Left ventricle myocardium inferior (tissue), 1 donor: ENCODE measurements at regions not wholly inside any gene's neighbourhood (a gene's known extent, or its start where the extent isn't known, plus 50 kb on each side); places are given as distances from the start of the nearest gene placed in this dataset.

Source experiments
- DNase-seq: peaks from one replicate; pipeline ENCODE4 v3.0.0-alpha.2; 2020
- H3K27ac ChIP-seq: fragments of 200-600 bp; replicated peaks from 2 replicates; pipeline ENCODE4 v1.8.0; 2021
- H3K27me3 ChIP-seq: fragments of 200-600 bp; 2 replicates; pipeline ENCODE4 v1.8.0; 2021; ENCODE audit warnings: low read depth
- H3K36me3 ChIP-seq: fragments of 200-600 bp; 2 replicates; pipeline ENCODE4 v1.8.0; 2021
- H3K4me1 ChIP-seq: fragments of 200-600 bp; 2 replicates; pipeline ENCODE4 v1.8.0; 2021
- H3K4me3 ChIP-seq: fragments of 200-600 bp; 2 replicates; pipeline ENCODE4 v1.8.0; 2021; ENCODE audit warnings: mild to moderate bottlenecking, moderate library complexity
- H3K9me3 ChIP-seq: fragments of 200-600 bp; replicated peaks from 2 replicates; pipeline ENCODE4 v1.8.0; 2021
- intact Hi-C: fragments of 100-400 bp; cut with micrococcal nuclease; formaldehyde crosslinking; loops from one replicate; pipeline ENCODE4 v1.11.0; 2022
- TF ChIP-seq, protein P1 (sequence below): fragments of 200-600 bp; IDR thresholded peaks from 2 replicates; pipeline ENCODE4 v1.8.0; 2021; ENCODE audit warnings: antibody characterized with exemption, mild to moderate bottlenecking, borderline replicate concordance
- donor health status: DM: no; HTN: yes; CAD: no; lungs with severe emphysema.

DNA sequence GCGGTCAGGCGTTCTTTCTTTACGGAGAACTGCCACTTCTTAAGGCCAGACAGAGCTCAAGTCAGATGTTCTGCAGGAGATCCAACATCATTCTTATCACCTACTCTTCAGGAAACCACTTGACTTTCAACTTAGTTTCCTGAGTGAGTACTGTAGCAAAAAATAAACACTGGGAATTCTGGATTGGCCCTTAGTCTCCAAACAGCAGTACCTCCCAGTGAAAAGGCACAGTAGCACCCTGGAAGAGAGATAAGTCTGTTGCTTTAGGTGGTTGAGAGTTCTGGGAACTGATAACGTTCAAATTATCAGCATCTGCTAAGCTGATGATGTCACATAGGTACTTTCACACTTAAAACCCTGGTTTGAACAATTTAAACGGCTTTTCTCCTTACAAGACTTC, 971.8 kb upstream of the TENM4 start:
- no peak overlapping the region for H3K27ac ChIP-seq
- no peaks in the 10 kb centered on the region for H3K4me1 ChIP-seq
- no peak for DNase-seq
- H3K36me3 ChIP-seq: no peaks in the 10 kb centered on the region
- peaks cover 27% of the 10 kb centered on the region for H3K9me3 ChIP-seq
- H3K4me3 ChIP-seq: no peak overlapping the region
- no peaks in the 10 kb centered on the region for H3K27me3 ChIP-seq
- intact Hi-C loops: no loop called here
- TF ChIP-seq, protein P1, sequence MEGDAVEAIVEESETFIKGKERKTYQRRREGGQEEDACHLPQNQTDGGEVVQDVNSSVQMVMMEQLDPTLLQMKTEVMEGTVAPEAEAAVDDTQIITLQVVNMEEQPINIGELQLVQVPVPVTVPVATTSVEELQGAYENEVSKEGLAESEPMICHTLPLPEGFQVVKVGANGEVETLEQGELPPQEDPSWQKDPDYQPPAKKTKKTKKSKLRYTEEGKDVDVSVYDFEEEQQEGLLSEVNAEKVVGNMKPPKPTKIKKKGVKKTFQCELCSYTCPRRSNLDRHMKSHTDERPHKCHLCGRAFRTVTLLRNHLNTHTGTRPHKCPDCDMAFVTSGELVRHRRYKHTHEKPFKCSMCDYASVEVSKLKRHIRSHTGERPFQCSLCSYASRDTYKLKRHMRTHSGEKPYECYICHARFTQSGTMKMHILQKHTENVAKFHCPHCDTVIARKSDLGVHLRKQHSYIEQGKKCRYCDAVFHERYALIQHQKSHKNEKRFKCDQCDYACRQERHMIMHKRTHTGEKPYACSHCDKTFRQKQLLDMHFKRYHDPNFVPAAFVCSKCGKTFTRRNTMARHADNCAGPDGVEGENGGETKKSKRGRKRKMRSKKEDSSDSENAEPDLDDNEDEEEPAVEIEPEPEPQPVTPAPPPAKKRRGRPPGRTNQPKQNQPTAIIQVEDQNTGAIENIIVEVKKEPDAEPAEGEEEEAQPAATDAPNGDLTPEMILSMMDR: no peak

DNA sequence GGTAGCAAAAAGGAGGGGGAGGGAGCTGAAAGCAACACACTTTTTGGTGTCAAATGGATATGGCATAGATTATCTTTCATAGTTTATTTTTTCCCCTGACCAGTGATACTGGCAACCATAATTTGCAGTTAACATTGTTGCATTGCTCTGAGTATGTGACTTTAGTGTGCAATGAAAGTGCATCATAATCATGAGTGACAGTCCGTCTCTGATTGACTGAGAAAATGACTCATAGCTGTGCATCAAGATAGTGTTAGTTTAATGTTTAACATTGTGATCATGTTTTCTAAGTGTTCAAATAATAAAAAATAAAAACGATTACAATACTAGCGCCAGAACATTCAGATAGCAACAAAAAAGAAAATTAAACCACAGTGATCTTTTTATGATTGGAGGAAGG, 952.4 kb upstream of the TENM4 start:
- H3K36me3 ChIP-seq: no peaks in the 10 kb centered on the region
- no peaks in the 10 kb centered on the region for H3K27me3 ChIP-seq
- TF ChIP-seq, protein P1: no peak
- intact Hi-C loops: no loop called here
- H3K9me3 ChIP-seq: no peaks in the 10 kb centered on the region
- no peak overlapping the region for H3K4me3 ChIP-seq
- no peak for DNase-seq
- no peak overlapping the region for H3K27ac ChIP-seq
- H3K4me1 ChIP-seq: no peaks in the 10 kb centered on the region

DNA sequence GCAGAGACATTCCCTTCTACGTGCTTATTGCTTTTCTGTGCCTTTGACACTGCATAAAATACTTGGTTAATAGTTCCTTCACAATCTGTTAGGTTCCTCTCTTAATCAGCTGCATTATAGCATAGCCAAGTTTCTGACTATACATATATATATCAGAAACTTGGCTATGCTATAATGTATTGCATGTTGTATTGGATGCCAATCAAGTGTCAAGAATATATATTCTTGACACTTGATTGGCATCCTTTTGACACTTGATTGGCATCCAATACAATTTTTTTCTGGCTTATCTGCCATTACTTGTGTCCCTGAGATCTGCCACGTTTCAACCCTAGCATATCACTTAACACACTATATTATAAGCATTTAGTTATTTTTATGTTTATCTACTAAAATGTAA, 949.7 kb upstream of the TENM4 start:
- H3K4me1 ChIP-seq: no peaks in the 10 kb centered on the region
- intact Hi-C loops: no loop called here
- H3K36me3 ChIP-seq: no peaks in the 10 kb centered on the region
- H3K9me3 ChIP-seq: no peaks in the 10 kb centered on the region
- H3K27ac ChIP-seq: no peak overlapping the region
- TF ChIP-seq, protein P1: no peak
- no peak for DNase-seq
- no peaks in the 10 kb centered on the region for H3K27me3 ChIP-seq
- H3K4me3 ChIP-seq: no peak overlapping the region

DNA sequence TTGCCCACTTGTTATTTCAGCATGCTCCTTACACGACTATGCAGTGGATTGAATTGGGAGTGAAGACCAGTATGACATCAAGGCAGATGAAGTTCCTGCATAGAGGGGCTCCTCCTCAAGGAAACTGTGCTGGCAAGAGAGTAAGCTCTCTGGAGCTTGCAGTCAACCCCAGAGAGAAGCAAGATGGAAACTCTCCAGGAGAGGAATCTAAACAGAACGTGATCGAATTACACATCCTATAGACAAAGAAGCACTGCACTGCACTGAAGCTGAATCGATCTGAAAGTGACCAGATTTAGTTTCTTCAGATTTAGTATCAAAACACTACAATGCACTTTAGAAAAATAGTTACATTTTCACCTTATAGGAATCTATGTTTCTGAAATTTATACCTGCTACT, 947.7 kb upstream of the TENM4 start:
- TF ChIP-seq, protein P1: no peak
- Histone ChIP-seq H3K9me3 (no peaks in the 10 kb centered on the region), H3K4me1 (no peaks in the 10 kb centered on the region), H3K27ac (no peak overlapping the region), H3K27me3 (no peaks in the 10 kb centered on the region), H3K36me3 (no peaks in the 10 kb centered on the region), H3K4me3 (no peak overlapping the region)
- DNase-seq: no peak
- intact Hi-C loops: no loop called here

DNA sequence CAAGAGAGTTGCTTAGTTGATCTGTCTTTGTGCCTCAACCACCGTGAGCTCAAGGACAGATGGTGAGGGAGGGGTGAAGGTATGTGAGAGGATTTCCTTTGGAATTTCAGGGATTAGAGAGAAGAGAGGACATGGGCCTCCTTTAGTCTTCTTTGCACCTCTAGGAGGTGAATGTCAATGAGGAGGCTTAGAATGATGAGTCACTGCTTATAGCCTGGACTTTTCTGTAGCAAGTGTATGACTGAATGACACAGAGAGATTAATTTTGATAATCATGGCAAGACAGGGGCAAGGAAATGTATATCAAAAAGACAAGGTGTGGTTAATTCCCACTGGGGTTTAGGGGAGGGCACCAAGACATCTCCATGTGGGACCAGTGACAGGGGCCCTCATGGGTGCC, 947.3 kb upstream of the TENM4 start:
- H3K27me3 ChIP-seq: no peaks in the 10 kb centered on the region
- H3K36me3 ChIP-seq: no peaks in the 10 kb centered on the region
- DNase-seq: no peak
- no peak overlapping the region for H3K4me3 ChIP-seq
- no peak overlapping the region for H3K27ac ChIP-seq
- intact Hi-C loops: no loop called here
- no peaks in the 10 kb centered on the region for H3K9me3 ChIP-seq
- TF ChIP-seq, protein P1: no peak
- H3K4me1 ChIP-seq: no peaks in the 10 kb centered on the region

DNA sequence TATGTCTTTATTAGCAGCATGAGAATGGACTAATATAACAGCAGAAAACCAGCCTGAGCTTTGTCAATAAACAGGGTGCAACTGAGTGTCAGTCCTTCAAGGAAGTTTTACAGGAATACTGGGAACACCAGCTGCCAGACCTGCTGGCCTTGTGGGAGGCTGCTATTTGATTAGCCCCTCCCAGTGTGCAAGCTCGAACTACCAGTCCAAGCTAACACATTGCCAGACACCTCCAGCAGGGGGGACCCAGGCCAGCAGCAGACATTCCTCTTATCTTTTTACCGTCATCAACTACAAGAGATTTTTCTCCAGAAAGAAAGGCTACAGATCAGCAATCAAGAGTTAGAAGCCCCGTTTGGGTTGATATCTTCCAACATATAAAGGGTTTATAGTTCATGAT, 942.8 kb upstream of the TENM4 start:
- no peaks in the 10 kb centered on the region for H3K9me3 ChIP-seq
- no peak overlapping the region for H3K27ac ChIP-seq
- intact Hi-C loops: no loop called here
- no peak overlapping the region for H3K4me3 ChIP-seq
- TF ChIP-seq, protein P1: no peak
- H3K27me3 ChIP-seq: no peaks in the 10 kb centered on the region
- no peaks in the 10 kb centered on the region for H3K36me3 ChIP-seq
- H3K4me1 ChIP-seq: no peaks in the 10 kb centered on the region
- no peak for DNase-seq
